NCI-H146 treated with DMSO at 0.1 percent for 48 hours (cell line): ENCODE measurements at regions not wholly inside any gene's neighbourhood (a gene's known extent, or its start where the extent isn't known, plus 50 kb on each side); places are given as distances from the start of the nearest gene placed in this dataset.
"Not testable (repeated sequence)": the region's sequence is repeated elsewhere in the genome, so short reads cannot be mapped to it uniquely, and the experiment has no call there.

Experiments
- DNase-seq: peaks from one replicate; lab custom pipeline; 2025; ENCODE audit not compliant: unreplicated experiment; lab: John Stamatoyannopoulos, UW

GRCh38 chr18:76307293-76307690 is 187.8 kb downstream of the ZNF516 start:
- no peak for DNase-seq

DNA sequence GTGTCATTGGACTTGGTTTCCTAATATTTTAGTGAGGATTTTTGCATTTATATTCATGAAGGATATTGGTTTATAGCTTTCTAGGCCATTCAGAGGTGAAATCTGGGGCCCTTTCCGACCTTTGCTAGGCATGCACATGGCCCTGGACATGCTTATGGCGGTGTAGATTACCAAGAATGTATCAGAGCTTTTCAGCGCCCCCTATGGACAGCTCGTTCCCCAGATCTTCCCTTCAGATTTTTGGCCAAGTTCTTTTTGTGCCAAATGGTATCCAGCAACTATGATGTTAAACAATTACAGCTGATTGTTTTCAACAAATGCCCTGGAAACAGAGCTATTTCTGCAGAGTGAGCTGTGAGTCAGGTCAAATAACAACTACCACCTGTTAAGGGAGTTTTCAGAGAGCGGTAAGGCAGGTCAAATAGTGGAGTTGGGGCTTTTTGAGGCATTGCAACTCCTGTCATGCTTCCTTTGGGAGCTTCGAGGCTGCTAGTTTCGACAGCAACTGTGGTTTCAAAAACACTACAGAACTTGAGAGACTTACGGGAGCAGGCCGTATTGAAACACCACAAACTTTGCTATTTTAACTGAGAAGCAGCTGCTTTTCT is 188.3 kb downstream of the ZNF516 start:
- no peak for DNase-seq

GRCh38 chr18:76285866-76286265 is 209.2 kb downstream of the ZNF516 start:
- DNase-seq, result no peak

GRCh38 chr18:76281565-76281964 is 213.5 kb downstream of the ZNF516 start:
- DNase-seq, result no peak

DNA sequence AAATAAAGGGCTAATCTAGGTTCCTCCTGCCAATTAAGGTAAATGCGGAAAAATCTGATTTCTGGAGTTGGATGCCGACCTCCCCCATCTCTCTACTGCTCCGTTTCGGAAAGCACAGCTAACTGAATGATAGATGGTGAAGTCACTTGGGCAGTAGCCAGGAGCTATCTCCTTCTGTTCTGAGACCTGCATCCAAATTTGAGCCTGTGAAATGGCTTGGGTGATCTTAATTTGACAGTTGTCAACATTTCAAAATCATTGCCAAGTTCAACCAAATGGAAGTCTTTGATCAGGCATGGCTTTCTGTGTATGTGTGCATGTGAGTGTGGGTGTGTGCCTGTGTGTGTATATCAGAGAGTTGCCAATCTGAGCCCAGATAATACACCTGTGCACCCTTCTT is 217.2 kb downstream of the ZNF516 start:
- no peak for DNase-seq

DNA sequence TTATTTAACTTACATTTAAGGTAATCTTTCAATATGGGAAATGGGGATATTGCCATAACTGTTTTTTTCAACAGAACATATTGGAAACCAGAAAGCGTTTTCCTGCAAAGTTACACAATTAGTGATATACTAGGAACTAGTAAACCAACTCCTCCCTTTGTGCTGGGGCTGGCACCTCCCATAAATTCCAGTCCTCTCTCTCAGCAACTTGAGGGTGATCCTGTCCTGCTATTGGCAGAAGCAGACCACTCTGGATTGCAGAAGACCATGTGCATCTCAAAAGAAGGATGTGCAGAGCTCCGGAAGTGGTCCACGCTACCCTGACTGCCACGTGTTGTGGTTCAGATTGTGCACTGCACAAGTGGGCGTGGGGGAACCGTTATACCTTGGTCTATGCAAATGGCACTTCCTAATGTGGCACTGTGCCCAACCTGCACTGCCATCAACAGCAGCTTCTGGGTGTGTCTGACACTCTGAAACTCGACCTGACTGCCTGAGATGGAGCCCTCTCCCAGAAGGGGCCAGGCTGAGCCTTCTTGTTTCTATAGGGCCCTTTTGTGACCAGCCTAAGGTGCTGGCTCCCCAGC is 219.2 kb downstream of the ZNF516 start:
- DNase-seq, result no peak

- DNase-seq, result peak; percentile 65
Observed at GRCh38 chr18:76274468-76275289, 220.4 kb downstream of the ZNF516 start.

DNA sequence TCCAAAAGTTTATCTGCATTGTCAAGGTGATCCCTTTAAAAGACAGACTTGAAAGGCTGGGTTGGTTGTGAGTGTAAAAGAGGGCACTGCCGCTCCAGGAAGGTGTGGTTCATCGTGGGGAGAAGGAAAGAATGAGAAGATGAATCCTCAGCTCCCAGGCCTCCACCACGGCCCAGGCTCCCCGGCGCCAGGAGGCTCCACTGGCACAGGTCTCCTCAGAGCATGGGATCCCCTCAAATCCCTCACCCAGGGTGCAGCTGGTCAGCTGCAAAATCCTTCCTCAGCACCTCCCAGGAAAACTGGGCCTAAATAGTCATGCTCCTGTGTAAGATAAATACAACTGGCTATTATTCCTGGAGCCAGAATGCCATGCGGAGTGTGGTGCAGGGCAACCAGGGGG is 221.1 kb downstream of the ZNF516 start:
- no peak for DNase-seq

DNA sequence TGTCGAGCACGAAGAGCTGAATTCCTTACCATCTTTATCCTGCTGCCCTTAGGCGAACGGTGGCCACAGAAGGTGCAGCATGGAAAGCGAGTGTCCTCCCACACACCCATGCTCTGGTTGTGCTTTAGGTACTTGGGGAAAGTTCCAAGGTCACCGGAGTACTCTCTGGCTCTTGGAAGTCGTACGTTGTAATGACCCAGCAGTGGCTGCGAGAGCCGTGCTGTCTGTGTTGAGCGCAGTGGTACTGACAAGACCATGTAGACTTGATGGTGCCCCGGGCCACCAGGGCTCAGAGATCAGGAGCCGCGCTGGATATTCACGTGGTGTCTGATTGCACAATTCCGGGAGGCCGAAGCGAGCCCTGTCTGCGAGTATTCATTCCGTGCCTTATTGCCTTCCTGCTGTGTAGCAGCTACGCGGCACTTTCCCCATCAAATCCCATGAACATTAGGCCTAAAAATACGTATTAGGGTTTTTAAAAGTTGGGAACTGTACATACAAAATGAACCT is 222.0 kb downstream of the ZNF516 start:
- no peak for DNase-seq

GRCh38 chr18:76267423-76267822 is 227.6 kb downstream of the ZNF516 start:
- not testable (repeated sequence) for DNase-seq

GRCh38 chr18:76266236-76266991 is 228.6 kb downstream of the ZNF516 start:
- no peak for DNase-seq

- DNase-seq, result no peak
Observed at GRCh38 chr18:76265497-76266235, 229.4 kb downstream of the ZNF516 start.

- no peak for DNase-seq
Observed at GRCh38 chr18:76264876-76265250, 230.2 kb downstream of the ZNF516 start.

- DNase-seq, result no peak
Observed at GRCh38 chr18:76264198-76264875, 230.7 kb downstream of the ZNF516 start.

DNA sequence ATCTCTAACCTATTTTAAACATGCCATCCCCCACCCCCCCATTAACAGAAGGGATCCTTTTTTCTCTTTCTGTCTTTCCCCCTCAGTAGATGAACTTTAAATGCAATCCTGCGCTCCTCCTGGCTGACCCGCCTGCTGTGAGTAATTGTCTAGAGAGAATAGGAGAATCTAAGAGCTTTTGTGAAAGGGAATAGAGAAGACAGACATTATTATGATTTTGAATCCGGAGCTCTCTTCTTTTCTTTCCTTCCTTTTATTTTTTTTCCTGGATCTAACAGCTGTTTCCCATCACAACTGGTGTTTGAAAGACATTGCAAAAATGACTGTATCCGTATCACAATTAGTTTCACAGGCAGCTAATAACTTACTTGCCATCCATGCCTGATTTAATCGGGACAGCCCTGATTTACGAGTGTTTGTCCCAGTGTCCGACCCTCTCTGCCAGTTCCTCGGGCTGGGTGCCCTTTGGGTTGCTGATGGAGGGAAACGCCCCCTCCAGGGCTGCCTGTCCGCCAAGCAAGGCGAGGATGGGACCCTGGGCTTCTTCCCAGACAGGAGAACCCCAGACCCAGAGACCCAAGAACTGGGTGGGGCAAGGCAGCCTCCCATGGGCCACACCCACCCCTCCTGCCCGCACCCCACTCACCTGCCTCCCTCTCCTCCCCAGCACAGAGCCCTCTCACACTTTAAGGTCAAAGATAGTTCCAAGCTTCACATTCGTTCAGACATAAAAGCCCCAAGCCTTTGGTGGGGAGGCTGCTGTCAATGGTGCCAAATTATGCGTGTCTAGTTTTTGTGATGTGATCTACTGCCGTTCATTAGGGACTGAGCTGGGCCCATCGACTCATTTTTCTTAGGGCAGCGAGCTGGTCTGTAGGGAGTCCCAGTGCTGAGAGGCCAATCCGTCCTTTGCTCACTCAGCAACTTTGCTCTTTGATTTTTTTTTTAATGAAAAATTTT is 231.7 kb downstream of the ZNF516 start:
- DNase-seq, result peak; percentile 85

GRCh38 chr18:76260941-76261472 is 234.0 kb downstream of the ZNF516 start:
- DNase-seq, result no peak

DNA sequence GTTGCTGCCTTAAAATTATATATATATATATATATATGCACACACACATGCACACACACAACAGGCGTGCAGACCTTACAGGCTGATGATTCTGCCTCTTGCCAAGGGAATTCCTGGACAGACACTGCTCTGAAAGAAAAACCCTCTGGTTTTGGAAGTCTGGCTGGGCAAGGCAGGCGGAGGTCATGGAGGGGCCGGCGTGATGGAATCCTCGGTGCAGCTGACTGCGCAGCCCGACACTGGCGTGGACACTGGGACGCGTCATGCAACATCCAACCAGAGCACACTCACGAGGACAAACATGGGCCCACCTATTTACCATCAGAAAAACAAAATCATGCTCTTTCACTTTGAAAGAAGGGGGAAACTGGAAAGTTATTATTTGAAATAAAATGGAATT is 235.3 kb downstream of the ZNF516 start:
- DNase-seq, result no peak

DNA sequence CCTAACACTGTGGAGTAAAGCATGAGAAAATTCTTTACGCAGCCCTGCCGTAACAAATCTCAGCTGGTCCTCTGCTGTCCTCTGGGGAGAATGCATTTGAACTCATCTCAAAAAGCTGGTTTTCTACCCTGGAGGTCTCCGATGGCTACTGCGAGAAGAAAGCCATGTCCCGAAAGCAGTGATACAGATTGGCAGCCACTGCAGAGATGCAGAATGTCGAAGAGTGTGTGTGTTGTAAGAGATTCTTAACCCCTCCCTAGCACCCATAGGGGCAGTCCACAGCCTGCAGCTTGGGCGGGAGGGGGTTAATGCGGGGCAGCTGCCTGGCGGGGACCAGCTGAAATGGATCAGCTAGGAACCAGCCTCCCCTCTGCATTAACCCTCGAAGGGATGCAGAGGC is 235.9 kb downstream of the ZNF516 start:
- DNase-seq, result no peak

- no peak for DNase-seq
Observed at GRCh38 chr18:76258209-76258608, 236.8 kb downstream of the ZNF516 start.
